Endothelial cell of umbilical vein (primary cell): ENCODE measurements at regions not wholly inside any gene's neighbourhood (a gene's known extent, or its start where the extent isn't known, plus 50 kb on each side); places are given as distances from the start of the nearest gene placed in this dataset.
"Not testable (repeated sequence)": the region's sequence is repeated elsewhere in the genome, so short reads cannot be mapped to it uniquely, and the experiment has no call there.

Experiments used
- BruUV-seq: library from RNA; stranded (reverse); fragments of 400-500 nt; replicated peaks from 2 replicates; lab custom pipeline; 2021; lab: Mats Ljungman, UMichigan
- CTCF ChIA-PET: fragments of 300-600, 350-600 bp; sonication (Branson Sonifier 250); formaldehyde crosslinking; loops from one replicate; lab custom pipeline; 2021; ENCODE audit warnings: antibody characterized with exemption, inconsistent platforms; lab: Charles Lee
- POLR2A ChIA-PET: fragments of 300-600, 350-600 bp; sonication (Branson Sonifier 250); formaldehyde crosslinking; loops from one replicate; lab custom pipeline; 2021; ENCODE audit warnings: antibody characterized with exemption, inconsistent platforms; lab: Charles Lee
- DNase-seq: peaks from one replicate; pipeline ENCODE4 v3.0.0-alpha.2; 2011; ENCODE audit warnings: low read depth, low spot score
- FAIRE-seq: peaks from 2 replicates; lab custom pipeline; 2011; peaks lifted over from hg19 to GRCh38; lab: Jason Lieb, UNC
- H2AFZ ChIP-seq: 2 replicates; pipeline ENCODE4 v1.6.0; 2012; ENCODE audit warnings: low read depth, low read length, control low read depth, inconsistent platforms
- H3K27ac ChIP-seq: 2 replicates; pipeline ENCODE4 v1.5.1; 2011; ENCODE audit warnings: low read depth, mild to moderate bottlenecking, control low read depth, low read length, moderate library complexity; ENCODE audit not compliant: insufficient read depth
- H3K27me3 ChIP-seq, 2 experiments: 2 replicates each; pipeline versions ENCODE4 v1.6.0 to v1.6.1; 2011; ENCODE audit warnings: low read length in 2 of 2, mixed read lengths in 1 of 2; ENCODE audit not compliant: control insufficient read depth in 2 of 2, insufficient read depth in 2 of 2
- H3K36me3 ChIP-seq, 2 experiments: 2 replicates in 1 of 2; 3 replicates in 1 of 2; pipeline ENCODE4 v1.5.1; 2011; ENCODE audit warnings: low read length in 2 of 2, mild to moderate bottlenecking in 1 of 2, moderate library complexity in 1 of 2; ENCODE audit not compliant: control insufficient read depth in 2 of 2, insufficient read depth in 2 of 2; ENCODE audit errors: extremely low read depth in 1 of 2
- H3K4me1 ChIP-seq: 3 replicates; pipeline ENCODE4 v1.5.1; 2011; ENCODE audit warnings: mild to moderate bottlenecking, low read length; ENCODE audit not compliant: control insufficient read depth, insufficient read depth; ENCODE audit errors: extremely low read depth
- H3K4me2 ChIP-seq: 2 replicates; pipeline ENCODE4 v1.6.1; 2011; ENCODE audit warnings: low read length, control low read depth, mixed read lengths; ENCODE audit not compliant: insufficient read depth
- H3K4me3 ChIP-seq, 3 experiments: fragments of 200-600 bp in 1 of 3; sonication (generic), shearing (Covaris generic) in 1 of 3; replicated peaks in 1 of 3; 2 replicates each; pipeline ENCODE4 v1.5.1; 2011 to 2016; ENCODE audit warnings: control low read depth in 3 of 3, low read length in 3 of 3, mild to moderate bottlenecking in 2 of 3, inconsistent platforms in 1 of 3, low read depth in 1 of 3, moderate library complexity in 1 of 3; ENCODE audit not compliant: insufficient read depth in 1 of 3
- H3K79me2 ChIP-seq: 2 replicates; pipeline ENCODE4 v1.6.0; 2012; ENCODE audit warnings: low read length, inconsistent platforms; ENCODE audit not compliant: control insufficient read depth, insufficient read depth
- H3K9ac ChIP-seq: replicated peaks from 2 replicates; pipeline ENCODE3; 2011; ENCODE audit warnings: low read length, control low read depth; ENCODE audit not compliant: insufficient read depth; ENCODE audit errors: extremely low read depth
- H3K9me1 ChIP-seq: replicated peaks from 3 replicates; pipeline ENCODE4 v1.6.0; 2011; ENCODE audit warnings: mild to moderate bottlenecking, low read length; ENCODE audit not compliant: control insufficient read depth, insufficient read depth; ENCODE audit errors: extremely low read depth
- H3K9me3 ChIP-seq: replicated peaks from 2 replicates; pipeline ENCODE4 v1.5.1; 2012; ENCODE audit warnings: low read length, inconsistent platforms; ENCODE audit not compliant: control insufficient read depth, insufficient read depth
- H4K20me1 ChIP-seq: replicated peaks from 2 replicates; pipeline ENCODE3; 2011; ENCODE audit warnings: mild to moderate bottlenecking, low read length; ENCODE audit not compliant: control insufficient read depth, insufficient read depth; ENCODE audit errors: extremely low read depth
- dilution Hi-C: fragments of 300-500 bp; cut with MboI; formaldehyde crosslinking; loops from one replicate; pipeline ENCODE4 v1.15.0; 2019; ENCODE audit warnings: low sequenced_read_pairs; ENCODE audit not compliant: extremely low pct_ligation_motif_present
- intact Hi-C: fragments of 100-400 bp; cut with micrococcal nuclease; formaldehyde crosslinking; loops from one replicate; pipeline ENCODE4 v1.10.0; 2022

GRCh38 chr5:42864749-42865148 is 53.1 kb upstream of the SELENOP start:
- H3K4me3 ChIP-seq, DNase-seq, H3K4me1 ChIP-seq, POLR2A ChIA-PET, CTCF ChIA-PET, intact Hi-C loops, H3K27ac ChIP-seq, BruUV-seq, H3K9me1 ChIP-seq, H3K27me3 ChIP-seq, H3K9ac ChIP-seq, H3K79me2 ChIP-seq, H2AFZ ChIP-seq, H3K36me3 ChIP-seq, FAIRE-seq, dilution Hi-C loops, H4K20me1 ChIP-seq, H3K4me2 ChIP-seq, H3K9me3 ChIP-seq: not testable (repeated sequence)
